Lung (tissue), 11 donors: ENCODE measurements at regions not wholly inside any gene's neighbourhood (a gene's known extent, or its start where the extent isn't known, plus 50 kb on each side); places are given as distances from the start of the nearest gene placed in this dataset.
A peak's percentile ranks its signal among the peaks of the same experiment; 100 is the strongest.

Experiments used
- ATAC-seq: fragments of 200-7000 bp; cut with Tn5 transposase; one replicate; pipeline ENCODE4 v1.9.1; 2020; ENCODE audit warnings: moderate number of reproducible peaks; ENCODE audit not compliant: insufficient read depth, low FRiP score
- DNase-seq, 3 donors: peaks; one replicate each; pipeline ENCODE4 v3.0.0-alpha.2; 2013 to 2017
- H3K27ac ChIP-seq, 2 donors: one replicate each; pipeline ENCODE4 v1.5.1; 2013; ENCODE audit warnings: mild to moderate bottlenecking in 2 of 2, moderate library complexity in 2 of 2, control low read depth in 1 of 2, inconsistent platforms in 1 of 2, low read depth in 1 of 2, low read length in 1 of 2
- H3K27me3 ChIP-seq, 3 donors: one replicate each; pipeline ENCODE4 v1.5.1; 2013; ENCODE audit warnings: low read length in 2 of 3; ENCODE audit not compliant: control insufficient read depth in 3 of 3, insufficient read depth in 3 of 3
- H3K36me3 ChIP-seq, 4 donors: one replicate each; pipeline ENCODE4 v1.5.1; 2013; ENCODE audit warnings: low read length in 4 of 4, mild to moderate bottlenecking in 1 of 4, moderate library complexity in 1 of 4; ENCODE audit not compliant: control insufficient read depth in 4 of 4, insufficient read depth in 4 of 4
- H3K4me1 ChIP-seq, 5 donors: one replicate each; pipeline ENCODE4 v1.5.1; 2013; ENCODE audit warnings: low read length in 5 of 5, mild to moderate bottlenecking in 2 of 5, moderate library complexity in 1 of 5; ENCODE audit not compliant: control insufficient read depth in 5 of 5, insufficient read depth in 5 of 5
- H3K4me3 ChIP-seq: one replicate; pipeline ENCODE4 v1.5.1; 2013; ENCODE audit warnings: mild to moderate bottlenecking, control low read depth, moderate library complexity
- H3K9ac ChIP-seq, 2 donors: one replicate each; pipeline ENCODE4 v1.5.1; 2013; ENCODE audit warnings: low read length in 2 of 2, control low read depth in 1 of 2; ENCODE audit not compliant: insufficient read depth in 1 of 2
- H3K9me3 ChIP-seq, 4 donors: one replicate each; pipeline ENCODE4 v1.5.1; 2013; ENCODE audit warnings: low read length in 3 of 4, mild to moderate bottlenecking in 1 of 4, moderate library complexity in 1 of 4; ENCODE audit not compliant: control insufficient read depth in 4 of 4, insufficient read depth in 3 of 4
- CTCF ChIP-seq: IDR thresholded peaks from 2 replicates; pipeline ENCODE4 v1.5.1; 2012; ENCODE audit warnings: mild to moderate bottlenecking; ENCODE audit errors: control extremely low read depth, extremely low read depth
- WGBS, 2 donors: extraction: QIAGEN DNeasy Blood & Tissue Kit; methylation state at CpG; one replicate each; pipeline ENCODE4 v1.1.7; 2013; 5-methylcytosine and 5-hydroxymethylcytosine counted together
- donor health status: control.
- donor health status: control.
- donor health status: Bipolar disorder and iron deficiency.
- donor health status: healthy.
- donor health status: DM: yes; HTN: yes; CAD: no.

GRCh38 chr4:20044966-20045365 lies 206.7 kb upstream of the SLIT2 start:
- no peaks in the 10 kb centered on the region for H3K27me3 ChIP-seq
- no peak for ATAC-seq
- WGBS, 2 donors, result 81 to 88% methylated on average over 3 of the region's 3 CpGs

GRCh38 chr4:20044502-20044911 lies 207.2 kb upstream of the SLIT2 start:
- ATAC-seq (no peak), DNase-seq (peak in 2 of 3 donors; percentile 62 to 63)
- Histone ChIP-seq H3K36me3 (no peaks in the 10 kb centered on the region), H3K9ac (no peak overlapping the region), H3K4me1 (peaks cover 0 to 18% (median 0%) of the 10 kb centered on the region in 5 donors), H3K4me3 (no peak overlapping the region), H3K9me3 (no peaks in the 10 kb centered on the region), H3K27ac (no peak overlapping the region), H3K27me3 (no peaks in the 10 kb centered on the region)
- TF ChIP-seq CTCF, result no peak
- WGBS, 2 donors, result 54 to 64% methylated on average over 2 of the region's 2 CpGs

More at GRCh38 chr4:20044966-20045365, 206.7 kb upstream of the SLIT2 start:
- DNase-seq, result peak in 1 of 3 donors; percentile 25
- H3K4me3 ChIP-seq, result no peak overlapping the region
- H3K36me3 ChIP-seq, result no peaks in the 10 kb centered on the region
- no peaks in the 10 kb centered on the region for H3K9me3 ChIP-seq
- no peak for TF ChIP-seq CTCF
- no peak overlapping the region for H3K9ac ChIP-seq
- H3K27ac ChIP-seq, result no peak overlapping the region
- peaks cover 0 to 18% (median 0%) of the 10 kb centered on the region in 5 donors for H3K4me1 ChIP-seq

- WGBS, 2 donors, result 47 to 53% methylated on average over 1 of the region's 1 CpG
- ATAC-seq, result no peak
- Histone ChIP-seq H3K27me3 (no peaks in the 10 kb centered on the region), H3K9ac (no peak overlapping the region), H3K4me3 (no peak overlapping the region), H3K4me1 (peaks cover 0 to 18% (median 0%) of the 10 kb centered on the region in 5 donors), H3K9me3 (no peaks in the 10 kb centered on the region), H3K27ac (no peak overlapping the region), H3K36me3 (no peaks in the 10 kb centered on the region)
- TF ChIP-seq CTCF, result no peak
- DNase-seq, result peak; percentile 58 to 83 (median 67)
Observed at GRCh38 chr4:20043991-20044390, 207.7 kb upstream of the SLIT2 start.

GRCh38 chr4:20042769-20043168 lies 208.9 kb upstream of the SLIT2 start:
- WGBS, 2 donors, result 77 to 81% methylated on average over 4 of the region's 4 CpGs
- no peaks in the 10 kb centered on the region for H3K27me3 ChIP-seq
- no peak overlapping the region for H3K9ac ChIP-seq
- DNase-seq, result no peak
- TF ChIP-seq CTCF, result no peak
- no peaks in the 10 kb centered on the region for H3K36me3 ChIP-seq
- H3K27ac ChIP-seq, result no peak overlapping the region
- no peak overlapping the region for H3K4me3 ChIP-seq
- H3K9me3 ChIP-seq, result no peaks in the 10 kb centered on the region
- no peak for ATAC-seq
- H3K4me1 ChIP-seq, result peaks cover 0 to 18% (median 0%) of the 10 kb centered on the region in 5 donors
